ENCODE measurements at regions not wholly inside any gene's neighbourhood (a gene's known extent, or its start where the extent isn't known, plus 50 kb on each side); places are given as distances from the start of the nearest gene placed in this dataset.
"Not testable (repeated sequence)": the region's sequence is repeated elsewhere in the genome, so short reads cannot be mapped to it uniquely, and the experiment has no call there.

GRCh38 chr5:9728261-9728660 lies 98.1 kb upstream of the TAS2R1 start:
- TF ChIP-seq TARDBP (IDR thresholded peaks at IDR 0.05) (no peak), FOXK2 (IDR thresholded peaks at IDR 0.05) (no peak), L3MBTL2 (conservative IDR thresholded peaks at IDR 0.05) (no peak), PKNOX1 (IDR thresholded peaks at IDR 0.05) (no peak), SUZ12 (IDR thresholded peaks at IDR 0.05) (no peak), HDGF (IDR thresholded peaks at IDR 0.05; ENCODE audit: borderline replicate concordance) (no peak), SP1 (IDR thresholded peaks at IDR 0.05) (no peak), FOXA1 (IDR thresholded peaks at IDR 0.05) (no peak), ELF4 (IDR thresholded peaks at IDR 0.05) (no peak), BHLHE40 (IDR thresholded peaks at IDR 0.05; ENCODE audit: borderline replicate concordance) (no peak), NFRKB (IDR thresholded peaks at IDR 0.05) (no peak), ZNF384 (IDR thresholded peaks at IDR 0.05) (no peak), ARNT (IDR thresholded peaks at IDR 0.05) (no peak), FOXM1 (IDR thresholded peaks at IDR 0.05; ENCODE audit: borderline replicate concordance) (no peak), LEF1 (IDR thresholded peaks at IDR 0.05; ENCODE audit: borderline replicate concordance) (no peak), CTBP1 (IDR thresholded peaks at IDR 0.05; ENCODE audit: borderline replicate concordance) (no peak)
- DNase-seq (ENCODE audit: extremely low spot score) = no peak
- ChIA-PET CTCF (no interaction called here), POLR2A (no interaction called here)

DNA sequence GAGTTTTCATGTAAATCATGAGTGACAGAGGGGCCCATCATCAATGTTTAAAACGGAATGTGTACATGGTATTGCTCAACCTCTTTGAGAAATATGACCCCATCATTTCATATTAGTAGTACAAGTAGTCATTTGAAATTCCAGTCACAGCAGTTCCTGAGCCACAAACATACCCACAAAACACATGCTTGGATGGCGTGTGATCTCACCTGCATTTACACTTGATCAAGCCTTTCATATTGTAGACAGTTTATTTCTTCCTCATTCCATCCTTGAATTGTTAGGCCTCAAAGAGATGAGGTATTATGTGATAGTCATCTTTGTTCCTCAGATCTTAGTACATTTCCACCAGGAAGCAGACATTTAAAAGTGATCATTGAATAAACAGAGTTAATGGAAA lies 96.8 kb upstream of the TAS2R1 start:
- ChIA-PET CTCF (no interaction called here), POLR2A (no interaction called here)
- TF ChIP-seq ARNT (IDR thresholded peaks at IDR 0.05) (no peak), HDGF (IDR thresholded peaks at IDR 0.05; ENCODE audit: borderline replicate concordance) (no peak), FOXK2 (IDR thresholded peaks at IDR 0.05) (no peak)
- DNase-seq (ENCODE audit: extremely low spot score) = no peak

DNA sequence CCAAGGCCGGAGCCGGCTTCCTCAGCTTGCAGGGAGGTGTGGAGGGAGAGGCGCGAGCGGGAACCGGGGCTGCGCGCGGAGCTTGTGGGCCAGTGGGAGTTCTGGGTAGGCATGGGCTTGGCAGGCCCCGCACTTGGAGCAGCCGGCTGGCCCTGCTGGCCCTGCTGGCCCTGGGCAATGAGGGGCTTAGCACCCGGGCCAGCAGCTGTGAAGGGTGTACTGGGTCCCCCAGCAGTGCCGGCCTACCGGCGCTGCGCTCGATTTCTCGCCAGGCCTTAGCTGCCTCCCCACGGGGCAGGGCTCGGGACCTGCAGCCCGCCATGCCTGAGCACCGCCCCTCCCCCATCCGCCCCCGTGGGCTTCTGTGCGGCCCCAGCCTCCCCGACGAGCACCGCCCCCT lies 95.1 kb upstream of the TAS2R1 start:
- CTCF ChIA-PET; POLR2A ChIA-PET; DNase-seq (ENCODE audit: extremely low spot score): not testable (repeated sequence)

- TF ChIP-seq FOXM1 (IDR thresholded peaks at IDR 0.05; ENCODE audit: borderline replicate concordance) (no peak), ZNF384 (IDR thresholded peaks at IDR 0.05) (no peak), ELF4 (IDR thresholded peaks at IDR 0.05) (no peak), BHLHE40 (IDR thresholded peaks at IDR 0.05; ENCODE audit: borderline replicate concordance) (no peak), SP1 (IDR thresholded peaks at IDR 0.05) (no peak), CTBP1 (IDR thresholded peaks at IDR 0.05; ENCODE audit: borderline replicate concordance) (no peak), FOXA1 (IDR thresholded peaks at IDR 0.05) (no peak), PKNOX1 (IDR thresholded peaks at IDR 0.05) (no peak)
- no peak for DNase-seq (ENCODE audit: extremely low spot score)
- POLR2A ChIA-PET = no interaction called here
- CTCF ChIA-PET = no interaction called here
Observed at GRCh38 chr5:9724707-9725106, 94.6 kb upstream of the TAS2R1 start.

- POLR2A ChIA-PET = no interaction called here
- CTCF ChIA-PET = no interaction called here
- no peak for TF ChIP-seq FOXA1 (IDR thresholded peaks at IDR 0.05)
- no peak for TF ChIP-seq ELF4 (IDR thresholded peaks at IDR 0.05)
- TF ChIP-seq CTBP1 (IDR thresholded peaks at IDR 0.05; ENCODE audit: borderline replicate concordance) = no peak
- TF ChIP-seq LEF1 (IDR thresholded peaks at IDR 0.05; ENCODE audit: borderline replicate concordance) = no peak
- no peak for TF ChIP-seq BHLHE40 (IDR thresholded peaks at IDR 0.05; ENCODE audit: borderline replicate concordance)
- TF ChIP-seq NFRKB (IDR thresholded peaks at IDR 0.05) = no peak
- TF ChIP-seq ZNF384 (IDR thresholded peaks at IDR 0.05) = no peak
- no peak for TF ChIP-seq HDGF (IDR thresholded peaks at IDR 0.05; ENCODE audit: borderline replicate concordance)
- TF ChIP-seq FOXM1 (IDR thresholded peaks at IDR 0.05; ENCODE audit: borderline replicate concordance) = no peak
- no peak for TF ChIP-seq ARNT (IDR thresholded peaks at IDR 0.05)
- TF ChIP-seq FOXK2 (IDR thresholded peaks at IDR 0.05) = no peak
- TF ChIP-seq L3MBTL2 (conservative IDR thresholded peaks at IDR 0.05) = no peak
- no peak for DNase-seq (ENCODE audit: extremely low spot score)
Observed at GRCh38 chr5:9722601-9723180, 92.5 kb upstream of the TAS2R1 start.

GRCh38 chr5:9721161-9721560 lies 91.0 kb upstream of the TAS2R1 start:
- CTCF ChIA-PET = no interaction called here
- TF ChIP-seq NFRKB (IDR thresholded peaks at IDR 0.05) = no peak
- no peak for TF ChIP-seq FOXA1 (IDR thresholded peaks at IDR 0.05)
- TF ChIP-seq PKNOX1 (IDR thresholded peaks at IDR 0.05) = no peak
- TF ChIP-seq TARDBP (IDR thresholded peaks at IDR 0.05) = no peak
- no peak for TF ChIP-seq FOXM1 (IDR thresholded peaks at IDR 0.05; ENCODE audit: borderline replicate concordance)
- TF ChIP-seq BHLHE40 (IDR thresholded peaks at IDR 0.05; ENCODE audit: borderline replicate concordance) = no peak
- no peak for TF ChIP-seq LEF1 (IDR thresholded peaks at IDR 0.05; ENCODE audit: borderline replicate concordance)
- no peak for TF ChIP-seq CTBP1 (IDR thresholded peaks at IDR 0.05; ENCODE audit: borderline replicate concordance)
- no peak for TF ChIP-seq ELF4 (IDR thresholded peaks at IDR 0.05)
- TF ChIP-seq SUZ12 (IDR thresholded peaks at IDR 0.05) = no peak
- TF ChIP-seq SP1 (IDR thresholded peaks at IDR 0.05) = no peak
- TF ChIP-seq L3MBTL2 (conservative IDR thresholded peaks at IDR 0.05) = no peak
- TF ChIP-seq HDGF (IDR thresholded peaks at IDR 0.05; ENCODE audit: borderline replicate concordance) = no peak
- TF ChIP-seq ARNT (IDR thresholded peaks at IDR 0.05) = no peak
- TF ChIP-seq FOXK2 (IDR thresholded peaks at IDR 0.05) = no peak
- no peak for DNase-seq (ENCODE audit: extremely low spot score)
- POLR2A ChIA-PET = no interaction called here

- POLR2A ChIA-PET = no interaction called here
- no peak for DNase-seq (ENCODE audit: extremely low spot score)
- no peak for TF ChIP-seq NFRKB (IDR thresholded peaks at IDR 0.05)
- no peak for TF ChIP-seq FOXK2 (IDR thresholded peaks at IDR 0.05)
- TF ChIP-seq SUZ12 (IDR thresholded peaks at IDR 0.05) = no peak
- TF ChIP-seq ELF4 (IDR thresholded peaks at IDR 0.05) = no peak
- CTCF ChIA-PET = interaction anchor here (0.6 kb wide), 1 partner anchor 674 kb away, joined by 5 read pairs; no protein-coding TSS in a partner anchor
Observed at GRCh38 chr5:9720361-9720760, 90.2 kb upstream of the TAS2R1 start.
